NCI-H69 (cell line): ENCODE measurements at regions not wholly inside any gene's neighbourhood (a gene's known extent, or its start where the extent isn't known, plus 50 kb on each side); places are given as distances from the start of the nearest gene placed in this dataset.
A peak's percentile ranks its signal among the peaks of the same experiment; 100 is the strongest.

Source experiments
- DNase-seq: peaks from one replicate; lab custom pipeline; 2025; lab: John Stamatoyannopoulos, UW

DNA sequence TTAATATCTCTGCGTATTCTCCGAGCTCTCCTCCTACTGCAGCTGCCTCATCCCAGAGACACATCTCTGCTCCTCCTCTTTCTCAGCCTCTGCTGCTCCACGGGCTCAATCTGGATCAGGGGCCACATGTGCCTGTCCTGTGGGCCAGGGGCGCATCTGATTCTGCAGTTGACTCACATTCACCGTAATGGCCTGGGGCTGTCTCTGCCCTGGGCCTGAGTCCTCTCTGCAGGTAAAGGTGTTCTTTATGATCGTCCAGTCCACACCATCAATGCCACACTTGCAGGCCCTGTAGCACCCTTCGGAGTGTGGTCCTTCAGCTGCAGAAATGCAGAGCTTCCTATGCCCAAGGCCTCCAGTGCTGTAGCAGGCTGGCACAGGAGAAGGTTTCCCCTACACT is 154.5 kb downstream of the OAT start:
- DNase-seq = no peak

- no peak for DNase-seq
Observed at GRCh38 chr10:124263726-124264125, 155.0 kb downstream of the OAT start.

DNA sequence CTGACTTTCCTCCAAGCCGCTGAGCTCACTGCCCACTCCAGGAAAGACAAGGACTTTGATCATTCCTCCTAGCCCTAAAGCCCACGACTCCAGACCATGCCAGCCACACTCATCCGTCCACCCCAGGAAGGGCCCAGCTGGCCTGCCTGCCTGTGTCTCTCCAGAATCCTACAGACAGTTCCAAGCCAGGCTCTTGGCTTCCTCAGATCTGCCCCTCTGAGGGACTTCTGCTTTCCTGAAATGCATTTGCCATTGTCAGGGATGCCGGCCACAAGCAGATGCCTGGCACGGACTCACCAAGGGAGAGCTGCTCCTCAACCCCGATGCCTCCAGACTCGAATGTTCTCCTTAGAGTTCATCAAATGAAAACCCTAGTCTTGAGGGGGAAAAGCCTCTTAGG is 155.8 kb downstream of the OAT start:
- DNase-seq = no peak

- DNase-seq = no peak
Observed at GRCh38 chr10:124262234-124262865, 156.4 kb downstream of the OAT start.

- DNase-seq = no peak
Observed at GRCh38 chr10:124259139-124259825, 159.4 kb downstream of the OAT start.

DNA sequence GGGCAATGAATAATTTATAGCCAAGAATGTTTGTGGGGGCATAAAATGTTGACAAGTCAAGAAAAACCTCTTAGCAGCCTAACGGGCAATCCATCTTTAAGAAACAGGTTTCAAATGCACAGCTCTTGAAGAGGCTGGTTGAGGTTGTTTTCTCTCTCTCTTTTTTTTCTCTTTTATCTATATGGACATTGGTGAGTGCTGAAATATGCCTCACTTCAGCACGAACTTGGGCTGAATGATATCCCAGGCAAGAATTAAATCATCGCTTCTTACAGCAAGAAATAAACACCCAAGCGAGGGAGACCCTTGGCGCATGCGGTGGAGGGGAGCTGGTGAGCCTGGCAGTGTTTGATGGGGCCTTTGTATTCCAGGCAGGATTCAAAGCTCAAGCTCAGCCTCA is 160.9 kb downstream of the OAT start:
- no peak for DNase-seq

- no peak for DNase-seq
Observed at GRCh38 chr10:124256151-124256550, 162.6 kb downstream of the OAT start.

GRCh38 chr10:124255556-124255955 is 162.2 kb upstream of the CHST15 start:
- no peak for DNase-seq

DNA sequence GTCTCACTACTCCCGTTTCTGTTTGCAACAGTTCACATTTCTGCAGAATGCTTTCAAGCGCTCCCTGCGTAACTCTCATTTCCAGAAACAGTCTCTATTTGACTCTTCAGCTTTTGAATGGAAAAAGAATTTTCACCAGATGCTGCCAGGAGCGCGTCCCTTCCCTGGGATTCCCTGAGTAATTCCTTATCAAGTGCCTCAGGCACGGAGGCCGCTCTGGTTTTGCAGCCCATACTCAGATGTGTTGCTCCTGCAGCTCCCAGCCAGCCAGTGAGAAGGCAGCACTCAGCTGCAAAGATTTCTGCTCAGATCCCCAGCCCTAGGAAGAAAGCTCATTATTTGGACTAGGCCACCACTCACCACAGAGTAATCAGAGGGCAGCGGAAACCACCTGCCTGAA is 161.1 kb upstream of the CHST15 start:
- DNase-seq = no peak

DNA sequence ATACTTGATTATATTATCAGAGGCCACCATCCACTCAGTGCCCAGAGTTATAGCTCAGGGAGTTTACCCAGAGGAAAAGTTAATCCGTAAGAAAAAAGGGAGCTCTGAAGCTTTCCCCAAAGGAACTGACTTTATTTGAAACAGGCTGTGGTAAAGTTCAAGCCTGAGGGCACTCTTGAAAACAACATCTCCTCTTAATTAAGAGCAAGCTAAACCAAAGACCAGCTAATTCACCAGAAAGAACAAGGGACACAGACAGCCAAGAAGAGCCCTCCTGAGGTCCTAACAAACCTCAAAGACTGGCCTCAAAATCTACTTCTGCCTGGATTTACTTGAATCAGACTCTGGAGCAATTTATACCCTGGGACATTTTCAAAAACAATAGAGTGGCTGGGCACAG is 159.6 kb upstream of the CHST15 start:
- no peak for DNase-seq

- DNase-seq = no peak
Observed at GRCh38 chr10:124252097-124252715, 158.8 kb upstream of the CHST15 start.

- no peak for DNase-seq
Observed at GRCh38 chr10:124251317-124252065, 158.1 kb upstream of the CHST15 start.

GRCh38 chr10:124250506-124250905 is 157.1 kb upstream of the CHST15 start:
- DNase-seq = peak; percentile 71

DNA sequence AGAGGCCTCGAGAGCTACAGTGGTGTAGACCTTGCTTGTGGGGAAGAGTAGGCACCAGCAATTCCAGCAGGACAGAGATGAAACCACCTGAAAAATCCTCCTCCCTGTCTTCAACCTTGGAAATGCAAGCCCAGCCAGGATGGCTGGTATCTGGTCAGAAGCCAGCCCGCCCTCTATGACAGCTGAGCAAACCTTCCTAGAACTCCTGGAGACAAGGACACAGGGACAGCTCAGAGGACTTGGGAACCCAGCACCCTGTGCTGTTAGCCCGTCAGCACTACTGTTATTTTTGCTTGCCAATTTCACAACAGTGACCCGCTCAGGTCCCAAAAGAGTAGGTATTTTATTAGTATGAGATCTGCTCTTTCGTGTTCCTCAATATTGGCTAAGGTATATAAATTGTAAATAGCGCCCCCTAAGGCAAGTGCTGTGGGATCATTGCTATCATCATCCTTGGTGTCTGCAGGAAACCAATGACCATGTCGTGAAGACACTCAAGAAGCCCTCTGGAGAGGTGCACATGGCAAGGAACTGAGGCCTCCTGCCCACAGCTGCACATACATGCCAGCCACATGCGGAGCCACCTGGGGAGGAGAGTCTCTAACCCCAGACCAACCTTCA is 156.5 kb upstream of the CHST15 start:
- DNase-seq = peak; percentile 16

DNA sequence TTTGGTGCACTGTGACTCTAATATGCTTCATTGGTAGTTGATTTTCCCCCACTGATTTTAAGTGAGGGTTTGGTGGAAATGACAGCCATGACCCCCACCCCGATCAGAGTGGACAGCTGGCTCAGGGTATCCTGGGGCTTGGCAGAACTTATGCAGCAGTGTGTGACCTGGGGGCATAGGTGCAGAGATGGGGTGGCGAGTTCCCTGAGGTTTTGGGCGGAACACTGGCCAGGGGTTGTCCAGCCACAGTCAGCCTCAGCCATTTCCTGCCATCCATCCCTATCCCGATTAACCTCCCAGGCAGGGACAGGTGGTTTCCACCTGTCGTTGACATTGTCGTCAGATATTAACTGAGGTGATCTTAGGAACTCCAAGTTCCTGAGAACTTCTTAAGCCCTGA is 155.8 kb upstream of the CHST15 start:
- no peak for DNase-seq

GRCh38 chr10:124248056-124249045 is 155.0 kb upstream of the CHST15 start:
- no peak for DNase-seq

GRCh38 chr10:124245806-124246440 is 152.5 kb upstream of the CHST15 start:
- no peak for DNase-seq

DNA sequence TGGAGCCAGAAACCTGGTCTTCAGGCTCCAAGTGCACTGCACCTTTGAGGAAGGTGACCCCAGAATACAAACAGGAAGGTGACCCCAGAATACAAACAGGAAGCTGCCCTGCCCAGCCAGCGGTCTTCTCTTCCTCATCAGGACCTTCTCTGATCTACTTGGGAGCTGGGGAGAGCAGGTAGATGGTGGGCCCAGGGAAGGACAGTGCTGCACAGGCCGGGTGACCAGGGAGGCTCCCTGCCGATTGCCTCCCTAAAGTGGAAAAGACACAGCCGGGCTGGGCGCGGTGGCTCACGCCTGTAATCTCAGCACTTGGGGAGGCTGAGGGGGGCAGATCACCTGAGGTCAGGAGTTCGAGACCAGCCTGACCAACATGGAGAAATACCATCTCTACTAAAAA is 151.8 kb upstream of the CHST15 start:
- no peak for DNase-seq

- DNase-seq = no peak
Observed at GRCh38 chr10:124244256-124244877, 151.0 kb upstream of the CHST15 start.

GRCh38 chr10:124243702-124244121 is 150.3 kb upstream of the CHST15 start:
- DNase-seq = no peak
